ENCODE measurements at regions not wholly inside any gene's neighbourhood (a gene's known extent, or its start where the extent isn't known, plus 50 kb on each side); places are given as distances from the start of the nearest gene placed in this dataset.

- 55% methylated on average over 2 of the region's 4 CpGs for WGBS (ENCODE audit: low lambda C conversion rate)
- FAIRE-seq = no peak
These were observed 165.3 kb upstream of the USP24 start for GRCh38 chr1:55380355-55380970.

More at GRCh38 chr1:55380355-55380970, 165.3 kb upstream of the USP24 start:
- H4K20me1 ChIP-seq (ENCODE audit: insufficient read depth, low read length) = no peaks in the 10 kb centered on the region
- H3K27ac ChIP-seq (ENCODE audit: extremely low read length, insufficient read depth, low read length) = no peak overlapping the region
- no peak overlapping the region for H2AFZ ChIP-seq (ENCODE audit: low read length)
- no TSS peak for BruUV-seq (replicated peaks)
- intact Hi-C loops (cut with micrococcal nuclease; ENCODE audit: unreplicated experiment) (no loop called here), in situ Hi-C loops (cut with HindIII; ENCODE audit: extremely low pct_ligation_motif_present, low pct_unique_long_range_greater_than_20kb) (no loop called here)
- no peaks in the 10 kb centered on the region; the same call in 1 of the 2 replicates for H3K4me1 ChIP-seq (ENCODE audit: insufficient read depth, low read length)
- H3K27me3 ChIP-seq (ENCODE audit: control insufficient read depth in 1 of 2, insufficient read depth in 2 of 2, low read length in 2 of 2) = peaks cover 0 to 1% of the 10 kb centered on the region in 2 experiments; a peak in 1 of 5 replicates
- no peaks in the 10 kb centered on the region for H3K9me3 ChIP-seq (ENCODE audit: low read length)
- no peaks in the 10 kb centered on the region for H3K36me3 ChIP-seq (replicated peaks in 1 of 2; ENCODE audit: control insufficient read depth in 1 of 2, insufficient read depth in 2 of 2, low read length in 2 of 2)
- ATAC-seq (no peak), DNase-seq (ENCODE audit: low spot score) (no peak)
- TF ChIP-seq ZNF556 (CRISPR knock-in tag; IDR thresholded peaks at IDR 0.05; ENCODE audit: borderline replicate concordance) (no peak), SP140L (CRISPR knock-in tag; IDR thresholded peaks at IDR 0.05; ENCODE audit: borderline replicate concordance) (no peak), MYNN (CRISPR knock-in tag; IDR thresholded peaks at IDR 0.05; ENCODE audit: low read depth) (no peak), PTBP1 (IDR thresholded peaks at IDR 0.05; ENCODE audit: low read depth, low read length, poor library complexity, severe bottlenecking) (no peak), ZNF30 (CRISPR knock-in tag; IDR thresholded peaks at IDR 0.05) (no peak), ZFY (CRISPR knock-in tag; IDR thresholded peaks at IDR 0.05) (no peak), GRHL1 (CRISPR knock-in tag; conservative IDR thresholded peaks at IDR 0.05) (no peak), SCMH1 (CRISPR knock-in tag; IDR thresholded peaks at IDR 0.05; ENCODE audit: borderline replicate concordance) (no peak), MIER2 (CRISPR knock-in tag; IDR thresholded peaks at IDR 0.05) (no peak), ZNF557 (CRISPR knock-in tag; IDR thresholded peaks at IDR 0.05) (no peak), ZNF281 (CRISPR knock-in tag; IDR thresholded peaks at IDR 0.05; ENCODE audit: borderline replicate concordance) (no peak), ZNF691 (CRISPR knock-in tag; IDR thresholded peaks at IDR 0.05; ENCODE audit: borderline replicate concordance, low read depth) (no peak)
- ChIA-PET POLR2A (no interaction called here), CTCF (ENCODE audit: low intra/inter-chr PET ratio, low total read pairs) (no interaction called here)
- H3K4me2 ChIP-seq (ENCODE audit: low read depth, low read length) = no peak overlapping the region
- H3K4me3 ChIP-seq (replicated peaks in 1 of 3; ENCODE audit: insufficient read depth in 1 of 3, low read depth in 2 of 3, low read length in 3 of 3) = no peak overlapping the region
- no peak overlapping the region for H3K9ac ChIP-seq (ENCODE audit: insufficient read depth, low read depth, low read length)
- no peaks in the 10 kb centered on the region for H3K79me2 ChIP-seq (ENCODE audit: insufficient read depth, low read length)
